Activated CD8-positive, alpha-beta T cell treated with anti-CD3 and anti-CD28 coated beads for 36 hours (primary cell): ENCODE measurements at regions not wholly inside any gene's neighbourhood (a gene's known extent, or its start where the extent isn't known, plus 50 kb on each side); places are given as distances from the start of the nearest gene placed in this dataset.

Experiments
- ATAC-seq: fragments of 200-7000 bp; cut with Tn5 transposase; one replicate; pipeline ENCODE4 v1.10.0; 2021; ENCODE audit warnings: mild to moderate bottlenecking, moderate library complexity
- CTCF ChIA-PET: fragments of 350-600 bp; sonication (Branson Sonifier 250); formaldehyde crosslinking; loops from one replicate; lab custom pipeline; 2021; ENCODE audit warnings: antibody characterized with exemption; lab: Charles Lee
- POLR2A ChIA-PET: fragments of 350-600 bp; sonication (Branson Sonifier 250); formaldehyde crosslinking; loops from one replicate; lab custom pipeline; 2021; ENCODE audit warnings: antibody characterized with exemption; lab: Charles Lee
- DNase-seq: peaks from one replicate; pipeline ENCODE4 v3.0.0-alpha.2; 2020
- H3K27ac Mint-ChIP-seq: one replicate; pipeline ENCODE4 v1.8.0; 2021; ENCODE audit warnings: mild to moderate bottlenecking, mixed read lengths
- H3K27me3 Mint-ChIP-seq: one replicate; pipeline ENCODE4 v1.8.0; 2021; ENCODE audit warnings: mixed read lengths
- H3K36me3 Mint-ChIP-seq: one replicate; pipeline ENCODE4 v1.8.0; 2021; ENCODE audit warnings: low read depth, mixed read lengths
- H3K4me1 Mint-ChIP-seq: one replicate; pipeline ENCODE4 v1.8.0; 2021; ENCODE audit warnings: low read depth, mixed read lengths
- H3K4me3 Mint-ChIP-seq: one replicate; pipeline ENCODE4 v1.8.0; 2021; ENCODE audit warnings: mild to moderate bottlenecking, moderate library complexity, mixed read lengths
- H3K9me3 Mint-ChIP-seq: one replicate; pipeline ENCODE4 v1.8.0; 2021; ENCODE audit warnings: mixed read lengths
- intact Hi-C: fragments of 100-400 bp; cut with micrococcal nuclease; formaldehyde crosslinking; loops from one replicate; pipeline ENCODE4 v1.10.0; 2022
- TF ChIP-seq, protein P1 (sequence below): fragments of 200-600 bp; IDR thresholded peaks from one replicate; pipeline ENCODE4 v1.8.0; 2022; ENCODE audit warnings: antibody characterized with exemption, mild to moderate bottlenecking

DNA sequence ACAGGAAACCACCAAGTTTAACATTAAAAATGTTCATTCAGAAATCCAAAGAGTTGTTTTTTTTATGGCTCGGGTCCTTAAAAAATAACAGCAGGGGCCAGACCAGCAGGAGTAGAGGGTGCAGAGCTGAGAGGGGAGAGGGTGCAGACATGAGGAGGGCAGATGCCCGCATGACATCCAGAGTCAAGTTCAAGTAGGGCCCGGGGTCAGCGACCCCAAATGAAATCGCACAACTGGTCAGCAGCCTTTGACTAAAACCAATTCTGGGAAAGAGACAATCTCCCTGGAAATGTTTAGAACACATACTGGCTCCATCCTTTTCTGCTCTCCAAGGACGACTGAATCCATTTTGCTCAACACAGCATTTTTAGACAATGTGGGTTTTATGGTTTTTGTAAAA is 297.5 kb downstream of the FGFR2 start:
- DNase-seq (no peak), ATAC-seq (no peak)
- no peaks in the 10 kb centered on the region for H3K36me3 Mint-ChIP-seq
- TF ChIP-seq, protein P1, sequence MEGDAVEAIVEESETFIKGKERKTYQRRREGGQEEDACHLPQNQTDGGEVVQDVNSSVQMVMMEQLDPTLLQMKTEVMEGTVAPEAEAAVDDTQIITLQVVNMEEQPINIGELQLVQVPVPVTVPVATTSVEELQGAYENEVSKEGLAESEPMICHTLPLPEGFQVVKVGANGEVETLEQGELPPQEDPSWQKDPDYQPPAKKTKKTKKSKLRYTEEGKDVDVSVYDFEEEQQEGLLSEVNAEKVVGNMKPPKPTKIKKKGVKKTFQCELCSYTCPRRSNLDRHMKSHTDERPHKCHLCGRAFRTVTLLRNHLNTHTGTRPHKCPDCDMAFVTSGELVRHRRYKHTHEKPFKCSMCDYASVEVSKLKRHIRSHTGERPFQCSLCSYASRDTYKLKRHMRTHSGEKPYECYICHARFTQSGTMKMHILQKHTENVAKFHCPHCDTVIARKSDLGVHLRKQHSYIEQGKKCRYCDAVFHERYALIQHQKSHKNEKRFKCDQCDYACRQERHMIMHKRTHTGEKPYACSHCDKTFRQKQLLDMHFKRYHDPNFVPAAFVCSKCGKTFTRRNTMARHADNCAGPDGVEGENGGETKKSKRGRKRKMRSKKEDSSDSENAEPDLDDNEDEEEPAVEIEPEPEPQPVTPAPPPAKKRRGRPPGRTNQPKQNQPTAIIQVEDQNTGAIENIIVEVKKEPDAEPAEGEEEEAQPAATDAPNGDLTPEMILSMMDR, result no peak
- CTCF ChIA-PET, result no interaction called here
- POLR2A ChIA-PET, result no interaction called here
- no peaks in the 10 kb centered on the region for H3K4me1 Mint-ChIP-seq
- no peak overlapping the region for H3K27ac Mint-ChIP-seq
- H3K9me3 Mint-ChIP-seq, result no peaks in the 10 kb centered on the region
- no peaks in the 10 kb centered on the region for H3K27me3 Mint-ChIP-seq
- intact Hi-C loops, result no loop called here
- H3K4me3 Mint-ChIP-seq, result no peak overlapping the region

DNA sequence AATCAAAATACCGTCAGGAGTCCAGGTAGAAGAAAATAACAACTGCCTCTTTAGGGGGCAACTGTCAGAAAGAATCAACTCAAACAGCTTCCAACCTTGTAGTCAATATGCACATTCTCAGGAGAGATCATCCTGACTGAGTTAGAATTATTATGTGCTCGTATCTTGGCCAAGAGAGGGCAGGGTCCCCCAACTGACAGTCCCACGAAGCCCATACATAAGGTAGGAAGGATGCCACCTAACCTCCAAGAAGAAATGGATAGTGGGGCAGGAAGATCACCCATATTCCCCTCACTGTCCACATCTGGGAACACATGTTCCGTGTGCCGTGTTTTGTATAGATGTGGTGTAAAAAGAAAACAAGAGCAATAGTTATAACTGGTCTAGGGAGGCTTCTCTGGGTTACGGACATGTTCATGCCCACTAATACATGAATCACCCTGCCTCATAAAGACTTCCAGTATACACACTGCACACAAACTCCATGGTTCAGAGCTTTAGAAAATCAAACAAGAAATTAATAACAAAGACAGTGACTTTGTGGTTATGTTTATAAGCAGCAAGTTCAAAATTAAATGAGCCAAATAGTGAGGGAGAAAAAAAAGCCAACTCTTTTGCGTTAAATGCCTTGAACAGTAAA is 295.6 kb downstream of the FGFR2 start:
- intact Hi-C loops, result no loop called here
- DNase-seq (no peak), ATAC-seq (no peak)
- Mint-ChIP-seq H3K9me3 (no peaks in the 10 kb centered on the region), H3K4me3 (no peak overlapping the region), H3K27me3 (no peaks in the 10 kb centered on the region), H3K36me3 (no peaks in the 10 kb centered on the region), H3K4me1 (no peaks in the 10 kb centered on the region), H3K27ac (no peak overlapping the region)
- CTCF ChIA-PET, result no interaction called here
- TF ChIP-seq, protein P1, result no peak
- POLR2A ChIA-PET, result no interaction called here

DNA sequence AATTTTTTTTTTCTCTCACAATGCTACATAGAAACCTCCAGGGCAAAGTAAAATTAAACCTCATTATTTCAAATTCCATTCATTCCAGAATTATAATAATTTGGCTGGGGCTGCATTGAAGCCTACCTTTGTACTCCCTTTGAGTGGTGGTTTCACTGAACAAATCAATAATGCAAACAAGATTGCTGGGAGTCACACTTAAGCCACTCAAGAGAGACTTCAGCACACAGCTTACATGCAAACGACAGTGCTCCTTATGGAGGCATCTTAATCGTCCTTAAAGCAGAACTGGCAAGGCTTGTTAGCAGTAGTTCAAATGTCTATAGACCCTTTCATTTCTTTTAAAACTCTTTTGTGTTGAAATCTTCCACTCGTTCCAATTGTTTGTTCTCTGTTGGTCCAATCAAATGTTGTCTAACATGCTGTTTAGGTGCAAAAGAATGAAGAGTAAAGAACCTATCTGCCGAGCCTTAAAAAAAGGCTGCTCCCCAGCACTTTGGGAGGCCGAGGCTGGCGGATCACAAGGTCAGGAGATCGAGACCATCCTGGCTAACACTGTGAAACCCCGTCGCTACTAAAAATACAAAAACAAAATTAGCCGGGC is 294.9 kb downstream of the FGFR2 start:
- H3K9me3 Mint-ChIP-seq, result peaks cover 2% of the 10 kb centered on the region
- no peak overlapping the region for H3K4me3 Mint-ChIP-seq

DNA sequence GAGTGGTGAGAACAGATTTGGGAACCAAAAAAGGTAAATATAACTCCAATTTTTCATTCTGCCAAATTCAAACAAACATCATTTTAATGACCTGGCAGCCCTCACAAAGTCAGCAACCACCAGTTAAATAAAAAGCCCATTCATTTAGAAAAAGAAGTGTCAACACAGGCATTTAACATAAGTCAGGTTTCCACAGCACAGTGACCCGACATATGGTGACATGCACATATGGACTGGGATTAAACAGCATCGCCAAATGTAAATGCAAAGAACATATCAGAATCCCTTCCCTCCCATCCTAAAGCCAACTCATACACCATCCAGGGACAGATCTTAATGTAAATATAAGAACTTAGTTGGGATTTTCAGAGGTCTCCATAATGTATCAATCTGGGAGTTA is 293.2 kb downstream of the FGFR2 start:
- intact Hi-C loops, result no loop called here
- POLR2A ChIA-PET, result no interaction called here
- no peak overlapping the region for H3K4me3 Mint-ChIP-seq
- H3K4me1 Mint-ChIP-seq, result no peaks in the 10 kb centered on the region
- TF ChIP-seq, protein P1, result no peak
- DNase-seq, result no peak
- H3K27me3 Mint-ChIP-seq, result no peaks in the 10 kb centered on the region
- ATAC-seq, result no peak
- H3K27ac Mint-ChIP-seq, result no peak overlapping the region
- H3K9me3 Mint-ChIP-seq, result peaks cover 2% of the 10 kb centered on the region
- CTCF ChIA-PET, result no interaction called here
- H3K36me3 Mint-ChIP-seq, result no peaks in the 10 kb centered on the region

More for the DNA sequence above, 294.9 kb downstream of the FGFR2 start:
- POLR2A ChIA-PET, result no interaction called here
- no peaks in the 10 kb centered on the region for H3K27me3 Mint-ChIP-seq
- no peaks in the 10 kb centered on the region for H3K36me3 Mint-ChIP-seq
- CTCF ChIA-PET, result no interaction called here
- TF ChIP-seq, protein P1, result no peak
- intact Hi-C loops, result no loop called here
- no peaks in the 10 kb centered on the region for H3K4me1 Mint-ChIP-seq
- no peak for ATAC-seq
- no peak for DNase-seq
- no peak overlapping the region for H3K27ac Mint-ChIP-seq

DNA sequence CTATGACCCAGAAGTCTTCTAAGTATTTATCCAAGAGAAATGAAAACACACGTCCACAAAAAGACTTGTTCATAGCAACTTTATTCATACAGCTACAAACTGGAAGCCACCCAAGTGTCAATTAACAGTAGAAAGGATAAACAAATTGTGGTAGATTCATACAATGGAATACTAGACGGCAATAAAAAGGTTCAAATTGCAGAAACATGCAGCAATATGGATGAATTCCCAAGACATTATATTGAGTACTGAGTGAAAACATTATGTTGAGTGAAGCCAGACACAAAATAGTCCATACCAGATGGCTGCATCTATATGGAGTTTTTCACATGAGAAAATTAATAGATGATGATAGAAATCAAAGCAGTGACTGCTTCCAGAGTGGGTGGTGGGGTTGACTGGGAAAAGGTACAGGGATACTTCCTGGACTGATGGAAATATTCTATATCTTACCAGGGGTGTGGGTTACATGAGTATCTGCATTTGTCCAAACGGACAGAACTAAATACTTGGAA is 292.0 kb downstream of the FGFR2 start:
- H3K36me3 Mint-ChIP-seq, result no peaks in the 10 kb centered on the region
- no peak for ATAC-seq
- no peaks in the 10 kb centered on the region for H3K4me1 Mint-ChIP-seq
- POLR2A ChIA-PET, result no interaction called here
- H3K4me3 Mint-ChIP-seq, result no peak overlapping the region
- no peak for DNase-seq
- H3K27me3 Mint-ChIP-seq, result no peaks in the 10 kb centered on the region
- CTCF ChIA-PET, result no interaction called here
- intact Hi-C loops, result no loop called here
- H3K9me3 Mint-ChIP-seq, result peaks cover 2% of the 10 kb centered on the region
- no peak overlapping the region for H3K27ac Mint-ChIP-seq
- TF ChIP-seq, protein P1, result no peak
